ENCODE measurements at regions not wholly inside any gene's neighbourhood (a gene's known extent, or its start where the extent isn't known, plus 50 kb on each side); places are given as distances from the start of the nearest gene placed in this dataset.

GRCh38 chr19:28500982-28501630, 711.8 kb downstream of the UQCRFS1 start:
- Histone ChIP-seq H2BK120ac (ENCODE audit: low read depth, low read length, poor library complexity, severe bottlenecking) (no peak overlapping the region), H3K14ac (ENCODE audit: insufficient read depth, low read length) (no peak overlapping the region; the same call in 1 of the 2 replicates), H3K23me2 (ENCODE audit: insufficient read length, low read depth, low read length, poor library complexity, severe bottlenecking) (no peaks in the 10 kb centered on the region), H2AK5ac (ENCODE audit: insufficient read length, low read length) (no peak overlapping the region), H3K4me1 (ENCODE audit: insufficient read depth, low read length) (peaks cover 3% of the 10 kb centered on the region; the same call in 1 of the 2 replicates), H3K56ac (ENCODE audit: insufficient read length, low read depth, low read length) (no peak overlapping the region), H3K4me2 (ENCODE audit: insufficient read depth, insufficient read length, low read length) (no peak overlapping the region), H4K8ac (replicated peaks; ENCODE audit: insufficient read length, low read depth, low read length) (no peak overlapping the region), H2BK12ac (ENCODE audit: insufficient read length, low read depth, low read length) (no peak overlapping the region), H2BK15ac (ENCODE audit: low read depth, low read length) (no peak overlapping the region), H3K9ac (ENCODE audit: extremely low read depth, insufficient read length, low read length) (no peak overlapping the region), H3T11ph (ENCODE audit: low read length) (no peak overlapping the region), H3K27me3 (ENCODE audit: insufficient read depth, low read length) (no peaks in the 10 kb centered on the region), H3K79me1 (ENCODE audit: insufficient read depth, low read depth, low read length, poor library complexity, severe bottlenecking) (no peaks in the 10 kb centered on the region), H4K5ac (ENCODE audit: insufficient read length, low read depth, low read length) (no peak overlapping the region), H2BK5ac (ENCODE audit: insufficient read length, low read length) (no peak overlapping the region), H4K91ac (ENCODE audit: insufficient read length, low read depth, low read length) (no peak overlapping the region), H2AFZ (ENCODE audit: low read length) (no peak overlapping the region), H3K4ac (ENCODE audit: low read depth, low read length) (no peak overlapping the region), H3K23ac (ENCODE audit: insufficient read length, low read depth, low read length) (no peak overlapping the region), H3K9me3 (ENCODE audit: control insufficient read depth, low read depth, low read length) (no peaks in the 10 kb centered on the region), H4K20me1 (ENCODE audit: control insufficient read depth, insufficient read depth, insufficient read length) (no peaks in the 10 kb centered on the region), H3K79me2 (ENCODE audit: insufficient read depth, low read length) (no peaks in the 10 kb centered on the region), H3K27ac (ENCODE audit: insufficient read length, low read depth, low read length) (no peak overlapping the region), H2BK20ac (ENCODE audit: low read depth, low read length, poor library complexity, severe bottlenecking) (no peak overlapping the region), H3K18ac (ENCODE audit: insufficient read length, low read depth, low read length) (no peak overlapping the region)
- H3K36me3 Mint-ChIP-seq (ENCODE audit: insufficient read depth in 1 of 3, low read depth in 3 of 3), result no peaks in the 10 kb centered on the region; a peak in 1 of 7 replicates
- peaks cover 18 to 21% of the 10 kb centered on the region in 2 experiments for H3K4me1 Mint-ChIP-seq
- DNase-seq, result no peak
- TF ChIP-seq CTCF (conservative IDR thresholded peaks at IDR 0.05), result no peak
- peak overlapping the region in 1 of 3 experiments; percentile 59; a peak in 1 of 7 replicates for H3K27ac Mint-ChIP-seq
- no peaks in the 10 kb centered on the region for H3K9me3 Mint-ChIP-seq
- H3K27me3 Mint-ChIP-seq (ENCODE audit: low read depth), result peaks cover 4% of the 10 kb centered on the region
- WGBS (ENCODE audit: extremely low coverage, insufficient read length, low lambda C conversion rate), result no CpG with 5 or more reads among the region's 9 CpGs
- no peak overlapping the region for H3K4me3 Mint-ChIP-seq
